ENCODE measurements at regions not wholly inside any gene's neighbourhood (a gene's known extent, or its start where the extent isn't known, plus 50 kb on each side); places are given as distances from the start of the nearest gene placed in this dataset.

GRCh38 chr3:14347110-14347509, 55.3 kb upstream of the SLC6A6 start:
- Histone ChIP-seq H3K27me3 (peaks cover 0 to 28% (median 0%) of the 10 kb centered on the region in 7 donors), H3K9me3 (no peaks in the 10 kb centered on the region), H3K4me3 (no peak overlapping the region), H3K27ac (no peak overlapping the region), H3K4me1 (no peaks in the 10 kb centered on the region), H3K36me3 (no peaks in the 10 kb centered on the region)
- DNase-seq = no peak
- intact Hi-C loops (cut with DNase I) = no loop called here
- no peak for ATAC-seq
- TF ChIP-seq CTCF (IDR thresholded peaks at IDR 0.05) = no peak
- 82 to 85% methylated on average over 7 of the region's 7 CpGs for WGBS, 2 donors

- no peak for DNase-seq
- WGBS, 2 donors = 79 to 80% methylated on average over 6 of the region's 6 CpGs
- Histone ChIP-seq H3K27me3 (peaks cover 0 to 49% (median 0%) of the 10 kb centered on the region in 7 donors), H3K27ac (no peak overlapping the region), H3K4me1 (no peaks in the 10 kb centered on the region), H3K9me3 (no peaks in the 10 kb centered on the region), H3K4me3 (no peak overlapping the region), H3K36me3 (no peaks in the 10 kb centered on the region)
- intact Hi-C loops (cut with DNase I) = no loop called here
- TF ChIP-seq CTCF (IDR thresholded peaks at IDR 0.05) = no peak
- ATAC-seq = no peak
These were observed 50.8 kb upstream of the SLC6A6 start for GRCh38 chr3:14351617-14352001.

- no peaks in the 10 kb centered on the region for H3K4me1 ChIP-seq
- peaks cover 0 to 45% (median 0%) of the 10 kb centered on the region in 7 donors for H3K27me3 ChIP-seq
- H3K9me3 ChIP-seq = no peaks in the 10 kb centered on the region
- intact Hi-C loops (cut with DNase I) = no loop called here
- no peak for TF ChIP-seq CTCF (IDR thresholded peaks at IDR 0.05)
- DNase-seq = no peak
- H3K4me3 ChIP-seq = no peak overlapping the region
- no peak overlapping the region for H3K27ac ChIP-seq
- 88 to 92% methylated on average over 13 of the region's 13 CpGs for WGBS, 2 donors
- H3K36me3 ChIP-seq = no peaks in the 10 kb centered on the region
- no peak for ATAC-seq
These were observed 50.3 kb upstream of the SLC6A6 start for GRCh38 chr3:14352002-14352627.
